ENCODE measurements at regions not wholly inside any gene's neighbourhood (a gene's known extent, or its start where the extent isn't known, plus 50 kb on each side); places are given as distances from the start of the nearest gene placed in this dataset.

DNA sequence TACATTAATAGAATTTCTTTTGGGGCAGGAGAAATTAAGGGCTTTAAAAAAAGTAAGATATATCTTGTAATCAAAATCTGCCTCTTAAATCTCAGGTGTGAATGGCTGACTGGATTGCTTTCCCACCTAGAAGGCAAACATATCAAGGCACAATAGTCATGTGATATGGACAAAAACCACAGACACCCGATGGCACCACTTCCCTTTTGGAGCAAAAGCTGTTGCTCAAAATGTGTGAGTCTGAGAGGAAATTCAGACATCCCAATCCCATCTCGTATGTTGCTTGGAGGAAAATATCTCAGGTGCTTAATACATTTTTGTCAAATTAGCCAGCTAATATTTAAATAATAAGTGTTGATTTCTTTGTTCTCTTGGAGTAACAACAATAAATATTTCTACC is 120.7 kb downstream of the KCNF1 start:
- H3K9ac ChIP-seq, result no peak overlapping the region
- no peak for DNase-seq (ENCODE audit: low spot score)
- H3F3A ChIP-seq (ENCODE audit: low read depth), result no peaks in the 10 kb centered on the region
- no peaks in the 10 kb centered on the region for H3K4me1 ChIP-seq
- peaks cover 8% of the 10 kb centered on the region for H3K27me3 Mint-ChIP-seq (ENCODE audit: insufficient read depth, low read depth)
- no peaks in the 10 kb centered on the region for H4K20me1 ChIP-seq (ENCODE audit: low read depth)
- no peak overlapping the region for H2AFZ ChIP-seq (replicated peaks)
- H3K27ac ChIP-seq, result no peak overlapping the region
- H3K4me1 Mint-ChIP-seq, result peaks cover 5% of the 10 kb centered on the region
- no peaks in the 10 kb centered on the region for H3K36me3 Mint-ChIP-seq
- no peaks in the 10 kb centered on the region for H3K27me3 ChIP-seq
- TF ChIP-seq EZH2 (IDR thresholded peaks at IDR 0.05) (no peak), EZH2phosphoT487 (IDR thresholded peaks at IDR 0.05) (no peak)
- TF ChIP-seq, protein P1, sequence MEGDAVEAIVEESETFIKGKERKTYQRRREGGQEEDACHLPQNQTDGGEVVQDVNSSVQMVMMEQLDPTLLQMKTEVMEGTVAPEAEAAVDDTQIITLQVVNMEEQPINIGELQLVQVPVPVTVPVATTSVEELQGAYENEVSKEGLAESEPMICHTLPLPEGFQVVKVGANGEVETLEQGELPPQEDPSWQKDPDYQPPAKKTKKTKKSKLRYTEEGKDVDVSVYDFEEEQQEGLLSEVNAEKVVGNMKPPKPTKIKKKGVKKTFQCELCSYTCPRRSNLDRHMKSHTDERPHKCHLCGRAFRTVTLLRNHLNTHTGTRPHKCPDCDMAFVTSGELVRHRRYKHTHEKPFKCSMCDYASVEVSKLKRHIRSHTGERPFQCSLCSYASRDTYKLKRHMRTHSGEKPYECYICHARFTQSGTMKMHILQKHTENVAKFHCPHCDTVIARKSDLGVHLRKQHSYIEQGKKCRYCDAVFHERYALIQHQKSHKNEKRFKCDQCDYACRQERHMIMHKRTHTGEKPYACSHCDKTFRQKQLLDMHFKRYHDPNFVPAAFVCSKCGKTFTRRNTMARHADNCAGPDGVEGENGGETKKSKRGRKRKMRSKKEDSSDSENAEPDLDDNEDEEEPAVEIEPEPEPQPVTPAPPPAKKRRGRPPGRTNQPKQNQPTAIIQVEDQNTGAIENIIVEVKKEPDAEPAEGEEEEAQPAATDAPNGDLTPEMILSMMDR (IDR thresholded peaks at IDR 0.05), result no peak
- no peak overlapping the region for H3K4me3 ChIP-seq
- H3K4me2 ChIP-seq, result no peak overlapping the region
- H3K79me2 ChIP-seq (ENCODE audit: low read depth), result no peaks in the 10 kb centered on the region
- peaks cover 34% of the 10 kb centered on the region for H3K9me3 Mint-ChIP-seq
- H3K9me3 ChIP-seq (ENCODE audit: low read depth), result no peaks in the 10 kb centered on the region
- no peak overlapping the region for H3K27ac Mint-ChIP-seq
- H3K36me3 ChIP-seq, result no peaks in the 10 kb centered on the region
- H3K4me3 Mint-ChIP-seq, result no peak overlapping the region

DNA sequence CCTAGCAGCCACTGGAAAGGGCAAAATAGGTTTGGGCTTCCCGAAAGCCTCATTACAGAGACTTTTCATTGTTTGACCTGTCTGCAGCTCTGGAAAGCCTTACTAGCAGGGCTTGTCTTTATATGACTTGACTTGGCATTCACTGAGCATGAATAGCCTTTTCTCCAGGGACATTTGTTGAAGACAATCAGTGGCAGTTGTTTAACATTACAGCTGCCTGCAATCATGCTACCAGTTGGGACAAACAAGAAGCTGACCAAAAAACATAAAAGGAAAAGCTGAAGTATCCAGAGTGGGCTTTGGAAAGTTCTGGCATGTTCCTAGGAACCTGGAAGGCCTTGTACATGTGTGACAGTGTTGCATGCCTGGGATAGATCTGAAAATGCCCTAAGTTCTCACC is 121.4 kb downstream of the KCNF1 start:
- no peaks in the 10 kb centered on the region for H3K4me1 ChIP-seq
- no peaks in the 10 kb centered on the region for H4K20me1 ChIP-seq (ENCODE audit: low read depth)
- H3K9ac ChIP-seq, result no peak overlapping the region
- no peaks in the 10 kb centered on the region for H3F3A ChIP-seq (ENCODE audit: low read depth)
- H3K36me3 ChIP-seq, result no peaks in the 10 kb centered on the region
- H2AFZ ChIP-seq (replicated peaks), result no peak overlapping the region
- peaks cover 6% of the 10 kb centered on the region for H3K27me3 Mint-ChIP-seq (ENCODE audit: insufficient read depth, low read depth)
- H3K4me2 ChIP-seq, result no peak overlapping the region
- H3K4me3 Mint-ChIP-seq, result no peak overlapping the region
- no peak overlapping the region for H3K4me3 ChIP-seq
- no peak for DNase-seq (ENCODE audit: low spot score)
- TF ChIP-seq, protein P1 (IDR thresholded peaks at IDR 0.05), result no peak
- TF ChIP-seq EZH2 (IDR thresholded peaks at IDR 0.05), result no peak
- no peak for TF ChIP-seq EZH2phosphoT487 (IDR thresholded peaks at IDR 0.05)
- H3K9me3 Mint-ChIP-seq, result peaks cover 41% of the 10 kb centered on the region
- no peaks in the 10 kb centered on the region for H3K79me2 ChIP-seq (ENCODE audit: low read depth)
- H3K4me1 Mint-ChIP-seq, result peaks cover 5% of the 10 kb centered on the region
- H3K27ac Mint-ChIP-seq, result no peak overlapping the region
- H3K36me3 Mint-ChIP-seq, result no peaks in the 10 kb centered on the region
- H3K27me3 ChIP-seq, result no peaks in the 10 kb centered on the region
- H3K9me3 ChIP-seq (ENCODE audit: low read depth), result peaks cover 1% of the 10 kb centered on the region
- H3K27ac ChIP-seq, result no peak overlapping the region

DNA sequence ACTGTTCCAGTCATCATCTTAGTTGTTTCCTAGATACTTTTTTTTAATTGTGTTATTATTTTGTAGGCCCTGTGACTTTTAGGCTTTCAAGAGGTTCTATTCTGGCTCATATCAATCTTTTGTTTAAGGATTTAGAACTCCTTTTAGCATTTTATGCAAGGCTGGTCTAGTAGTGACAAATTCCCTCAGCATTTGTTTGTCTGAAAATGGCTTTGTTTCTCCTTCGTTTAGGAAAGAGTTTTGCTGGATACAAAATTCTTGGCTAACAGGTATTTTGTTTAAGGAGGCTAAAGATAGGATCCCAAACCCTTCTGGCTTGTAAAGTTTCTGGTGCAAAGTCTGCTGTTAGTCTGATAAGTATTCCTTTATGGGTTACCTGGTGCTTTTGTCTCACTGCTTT is 116.6 kb upstream of the SLC66A3 start:
- no peak for TF ChIP-seq EZH2phosphoT487 (IDR thresholded peaks at IDR 0.05)
- no peak for TF ChIP-seq EZH2 (IDR thresholded peaks at IDR 0.05)
- TF ChIP-seq, protein P1 (IDR thresholded peaks at IDR 0.05), result no peak
- H3K9me3 Mint-ChIP-seq, result peaks cover 49% of the 10 kb centered on the region

More for the DNA sequence above, 116.6 kb upstream of the SLC66A3 start:
- Histone ChIP-seq H3F3A (ENCODE audit: low read depth) (no peaks in the 10 kb centered on the region), H4K20me1 (ENCODE audit: low read depth) (no peaks in the 10 kb centered on the region), H3K9ac (no peak overlapping the region), H3K9me3 (ENCODE audit: low read depth) (peaks cover 8% of the 10 kb centered on the region), H3K27me3 (no peaks in the 10 kb centered on the region), H3K4me1 (no peaks in the 10 kb centered on the region), H3K79me2 (ENCODE audit: low read depth) (no peaks in the 10 kb centered on the region), H2AFZ (replicated peaks) (no peak overlapping the region), H3K27ac (no peak overlapping the region), H3K4me3 (no peak overlapping the region), H3K4me2 (no peak overlapping the region), H3K36me3 (no peaks in the 10 kb centered on the region)
- H3K4me1 Mint-ChIP-seq, result no peaks in the 10 kb centered on the region
- H3K27ac Mint-ChIP-seq, result no peak overlapping the region
- H3K36me3 Mint-ChIP-seq, result no peaks in the 10 kb centered on the region
- peaks cover 3% of the 10 kb centered on the region for H3K27me3 Mint-ChIP-seq (ENCODE audit: insufficient read depth, low read depth)
- DNase-seq (ENCODE audit: low spot score), result no peak
- H3K4me3 Mint-ChIP-seq, result no peak overlapping the region

Data from neural progenitor cell (in vitro differentiated cells).